ENCODE measurements at regions not wholly inside any gene's neighbourhood (a gene's known extent, or its start where the extent isn't known, plus 50 kb on each side); places are given as distances from the start of the nearest gene placed in this dataset.

- Mint-ChIP-seq H3K9me3 (no peaks in the 10 kb centered on the region), H3K27me3 (ENCODE audit: low read depth) (no peaks in the 10 kb centered on the region), H3K4me1 (ENCODE audit: low read depth) (peaks cover 31% of the 10 kb centered on the region), H3K27ac (peak overlapping the region; percentile 80), H3K4me3 (peak overlapping the region; percentile 61), H3K36me3 (ENCODE audit: low read depth) (no peaks in the 10 kb centered on the region)
- CTCF ChIA-PET = interaction anchor here (0.7 to 1.9 kb wide), 12 partner anchors 8 to 755 kb away, joined by 3 to 14 read pairs (median 4); partner anchors contain the start of gene ANKRD31
- intact Hi-C loops (cut with micrococcal nuclease) = loop anchor here (1.0 to 10.0 kb wide), 11 partner anchors 10 to 732 kb away; partner anchors contain the start of genes ANKRD31 and HMGCR
- no peak for DNase-seq
These were observed 69.5 kb upstream of the FAM169A start for GRCh38 chr5:74935752-74936091.

GRCh38 chr5:74934949-74935751 lies 69.0 kb upstream of the FAM169A start:
- Mint-ChIP-seq H3K4me1 (ENCODE audit: low read depth) (peaks cover 31% of the 10 kb centered on the region), H3K27me3 (ENCODE audit: low read depth) (no peaks in the 10 kb centered on the region), H3K36me3 (ENCODE audit: low read depth) (no peaks in the 10 kb centered on the region), H3K27ac (peak overlapping the region; percentile 80), H3K9me3 (no peaks in the 10 kb centered on the region), H3K4me3 (peak overlapping the region; percentile 61)
- CTCF ChIA-PET = interaction anchor here (0.6 to 1.9 kb wide), 14 partner anchors 9 to 756 kb away, joined by 3 to 14 read pairs (median 4); partner anchors contain the start of gene ANKRD31
- peak; percentile 60 for DNase-seq
- intact Hi-C loops (cut with micrococcal nuclease) = loop anchor here (1.0 to 10.0 kb wide), 11 partner anchors 10 to 732 kb away; partner anchors contain the start of genes ANKRD31 and HMGCR

GRCh38 chr5:74927336-74927735 lies 61.1 kb upstream of the FAM169A start:
- CTCF ChIA-PET = interaction anchor here (0.5 to 1.4 kb wide), 3 partner anchors 122 to 338 kb away, joined by 3 to 4 read pairs (median 4); no protein-coding TSS in a partner anchor
- Mint-ChIP-seq H3K4me3 (no peak overlapping the region), H3K4me1 (ENCODE audit: low read depth) (no peaks in the 10 kb centered on the region), H3K9me3 (no peaks in the 10 kb centered on the region), H3K27ac (no peak overlapping the region), H3K36me3 (ENCODE audit: low read depth) (no peaks in the 10 kb centered on the region), H3K27me3 (ENCODE audit: low read depth) (no peaks in the 10 kb centered on the region)
- intact Hi-C loops (cut with micrococcal nuclease) = no loop called here
- DNase-seq = no peak

- H3K36me3 Mint-ChIP-seq (ENCODE audit: low read depth) = no peaks in the 10 kb centered on the region
- H3K4me3 Mint-ChIP-seq = no peak overlapping the region
- no peaks in the 10 kb centered on the region for H3K9me3 Mint-ChIP-seq
- intact Hi-C loops (cut with micrococcal nuclease) = loop anchor here (1.0 to 5.0 kb wide), 4 partner anchors 152 to 1017 kb away; partner anchors contain the start of genes GFM2 and NSA2
- CTCF ChIA-PET = interaction anchor here (0.7 to 1.3 kb wide), 9 partner anchors 11 to 1016 kb away, joined by 3 to 9 read pairs (median 3); no protein-coding TSS in a partner anchor
- no peak for DNase-seq
- H3K4me1 Mint-ChIP-seq (ENCODE audit: low read depth) = no peaks in the 10 kb centered on the region
- no peak overlapping the region for H3K27ac Mint-ChIP-seq
- peaks cover 2% of the 10 kb centered on the region for H3K27me3 Mint-ChIP-seq (ENCODE audit: low read depth)
These were observed 53.3 kb upstream of the FAM169A start for GRCh38 chr5:74919487-74919886.

GRCh38 chr5:74919041-74919440 lies 52.9 kb upstream of the FAM169A start:
- peaks cover 2% of the 10 kb centered on the region for H3K27me3 Mint-ChIP-seq (ENCODE audit: low read depth)
- H3K4me1 Mint-ChIP-seq (ENCODE audit: low read depth) = no peaks in the 10 kb centered on the region
- CTCF ChIA-PET = interaction anchor here (0.7 to 1.3 kb wide), 9 partner anchors 10 to 1016 kb away, joined by 3 to 9 read pairs (median 3); no protein-coding TSS in a partner anchor
- no peak overlapping the region for H3K27ac Mint-ChIP-seq
- intact Hi-C loops (cut with micrococcal nuclease) = loop anchor here (1.0 to 5.0 kb wide), 4 partner anchors 152 to 1017 kb away; partner anchors contain the start of genes GFM2 and NSA2
- no peaks in the 10 kb centered on the region for H3K9me3 Mint-ChIP-seq
- no peak overlapping the region for H3K4me3 Mint-ChIP-seq
- no peak for DNase-seq
- no peaks in the 10 kb centered on the region for H3K36me3 Mint-ChIP-seq (ENCODE audit: low read depth)

- Mint-ChIP-seq H3K27me3 (ENCODE audit: low read depth) (peaks cover 4% of the 10 kb centered on the region), H3K9me3 (no peaks in the 10 kb centered on the region), H3K36me3 (ENCODE audit: low read depth) (no peaks in the 10 kb centered on the region), H3K4me3 (no peak overlapping the region), H3K4me1 (ENCODE audit: low read depth) (no peaks in the 10 kb centered on the region), H3K27ac (no peak overlapping the region)
- intact Hi-C loops (cut with micrococcal nuclease) = loop anchor here (2.0 to 5.0 kb wide), 2 partner anchors 201 to 1016 kb away; no protein-coding TSS in a partner anchor
- no peak for DNase-seq
- CTCF ChIA-PET = interaction anchor here (1.1 to 1.3 kb wide), 3 partner anchors 226 to 368 kb away, joined by 3 to 9 read pairs (median 3); no protein-coding TSS in a partner anchor
These were observed 52.1 kb upstream of the FAM169A start for GRCh38 chr5:74918232-74918669.

GRCh38 chr5:74916831-74917710 lies 50.9 kb upstream of the FAM169A start:
- H3K4me3 Mint-ChIP-seq = no peak overlapping the region
- CTCF ChIA-PET = no interaction called here
- H3K27me3 Mint-ChIP-seq (ENCODE audit: low read depth) = peaks cover 4% of the 10 kb centered on the region
- no peaks in the 10 kb centered on the region for H3K9me3 Mint-ChIP-seq
- intact Hi-C loops (cut with micrococcal nuclease) = loop anchor here (5.0 kb wide), 1 partner anchor 1015 kb away; no protein-coding TSS in a partner anchor
- no peak for DNase-seq
- H3K4me1 Mint-ChIP-seq (ENCODE audit: low read depth) = no peaks in the 10 kb centered on the region
- H3K27ac Mint-ChIP-seq = no peak overlapping the region
- no peaks in the 10 kb centered on the region for H3K36me3 Mint-ChIP-seq (ENCODE audit: low read depth)

Data from activated naive CD4-positive, alpha-beta T cell treated with anti-CD3 and anti-CD28 coated beads for 36 hours (primary cell).